Activated naive CD4-positive, alpha-beta T cell treated with anti-CD3 and anti-CD28 coated beads, Interleukin-2, amount 10 ng/mL, durations not matched to agents 7 days and 5 days (primary cell): ENCODE measurements at regions not wholly inside any gene's neighbourhood (a gene's known extent, or its start where the extent isn't known, plus 50 kb on each side); places are given as distances from the start of the nearest gene placed in this dataset.
A peak's percentile ranks its signal among the peaks of the same experiment; 100 is the strongest.

Experiments
- CTCF ChIA-PET: fragments of 350-600 bp; sonication (Branson Sonifier 250); formaldehyde crosslinking; loops from one replicate; lab custom pipeline; 2021; ENCODE audit warnings: antibody characterized with exemption; lab: Charles Lee
- DNase-seq: peaks from one replicate; pipeline ENCODE4 v3.0.0-alpha.2; 2020
- H3K27ac Mint-ChIP-seq: one replicate; pipeline ENCODE4 v1.8.0; 2021; ENCODE audit warnings: mild to moderate bottlenecking, moderate library complexity, mixed read lengths
- H3K27me3 Mint-ChIP-seq: one replicate; pipeline ENCODE4 v1.8.0; 2021; ENCODE audit warnings: mild to moderate bottlenecking, mixed read lengths
- H3K36me3 Mint-ChIP-seq: one replicate; pipeline ENCODE4 v1.8.0; 2021; ENCODE audit warnings: mixed read lengths
- H3K4me1 Mint-ChIP-seq: one replicate; pipeline ENCODE4 v1.8.0; 2021; ENCODE audit warnings: mixed read lengths
- H3K4me3 Mint-ChIP-seq: one replicate; pipeline ENCODE4 v1.8.0; 2021; ENCODE audit warnings: mild to moderate bottlenecking, moderate library complexity, mixed read lengths
- H3K9me3 Mint-ChIP-seq: one replicate; pipeline ENCODE4 v1.8.0; 2021; ENCODE audit warnings: mixed read lengths

GRCh38 chr10:29114141-29114540 is 174.7 kb upstream of the LYZL1 start:
- Mint-ChIP-seq H3K9me3 (peaks cover 17% of the 10 kb centered on the region), H3K27ac (no peak overlapping the region), H3K27me3 (no peaks in the 10 kb centered on the region), H3K36me3 (no peaks in the 10 kb centered on the region), H3K4me3 (no peak overlapping the region), H3K4me1 (no peaks in the 10 kb centered on the region)
- CTCF ChIA-PET, result no interaction called here
- no peak for DNase-seq

GRCh38 chr10:29117781-29118180 is 171.1 kb upstream of the LYZL1 start:
- H3K4me3 Mint-ChIP-seq, result no peak overlapping the region
- H3K9me3 Mint-ChIP-seq, result peaks cover 19% of the 10 kb centered on the region
- H3K4me1 Mint-ChIP-seq, result no peaks in the 10 kb centered on the region
- CTCF ChIA-PET, result no interaction called here
- no peaks in the 10 kb centered on the region for H3K36me3 Mint-ChIP-seq
- no peak for DNase-seq
- no peaks in the 10 kb centered on the region for H3K27me3 Mint-ChIP-seq
- H3K27ac Mint-ChIP-seq, result no peak overlapping the region

GRCh38 chr10:29119374-29119773 is 169.5 kb upstream of the LYZL1 start:
- CTCF ChIA-PET, result interaction anchor here (0.8 to 1.6 kb wide), 2 partner anchors 11 to 13 kb away, joined by 3 to 6 read pairs; no protein-coding TSS in a partner anchor
- H3K4me1 Mint-ChIP-seq, result no peaks in the 10 kb centered on the region
- H3K27me3 Mint-ChIP-seq, result no peaks in the 10 kb centered on the region
- peak; percentile 40 for DNase-seq
- H3K4me3 Mint-ChIP-seq, result no peak overlapping the region
- H3K36me3 Mint-ChIP-seq, result no peaks in the 10 kb centered on the region
- no peak overlapping the region for H3K27ac Mint-ChIP-seq
- H3K9me3 Mint-ChIP-seq, result peaks cover 19% of the 10 kb centered on the region

GRCh38 chr10:29120216-29120615 is 168.7 kb upstream of the LYZL1 start:
- no peak overlapping the region for H3K4me3 Mint-ChIP-seq
- H3K36me3 Mint-ChIP-seq, result no peaks in the 10 kb centered on the region
- CTCF ChIA-PET, result interaction anchor here (1.6 kb wide), 1 partner anchor 14 kb away, joined by 6 read pairs; no protein-coding TSS in a partner anchor
- H3K9me3 Mint-ChIP-seq, result peaks cover 19% of the 10 kb centered on the region
- no peak overlapping the region for H3K27ac Mint-ChIP-seq
- DNase-seq, result no peak
- no peaks in the 10 kb centered on the region for H3K4me1 Mint-ChIP-seq
- no peaks in the 10 kb centered on the region for H3K27me3 Mint-ChIP-seq

GRCh38 chr10:29124864-29125263 is 164.0 kb upstream of the LYZL1 start:
- H3K36me3 Mint-ChIP-seq, result no peaks in the 10 kb centered on the region
- DNase-seq, result no peak
- H3K4me1 Mint-ChIP-seq, result no peaks in the 10 kb centered on the region

GRCh38 chr10:29127037-29127700 is 161.7 kb upstream of the LYZL1 start:
- H3K27ac Mint-ChIP-seq, result no peak overlapping the region
- DNase-seq, result no peak
- no peaks in the 10 kb centered on the region for H3K9me3 Mint-ChIP-seq
- peaks cover 17% of the 10 kb centered on the region for H3K27me3 Mint-ChIP-seq
- no peaks in the 10 kb centered on the region for H3K36me3 Mint-ChIP-seq
- no peaks in the 10 kb centered on the region for H3K4me1 Mint-ChIP-seq
- H3K4me3 Mint-ChIP-seq, result no peak overlapping the region
- CTCF ChIA-PET, result no interaction called here

More at GRCh38 chr10:29124864-29125263, 164.0 kb upstream of the LYZL1 start:
- CTCF ChIA-PET, result no interaction called here
- H3K27me3 Mint-ChIP-seq, result peaks cover 11% of the 10 kb centered on the region
- peaks cover 2% of the 10 kb centered on the region for H3K9me3 Mint-ChIP-seq
- no peak overlapping the region for H3K27ac Mint-ChIP-seq
- no peak overlapping the region for H3K4me3 Mint-ChIP-seq

- H3K27ac Mint-ChIP-seq, result no peak overlapping the region
- no peaks in the 10 kb centered on the region for H3K36me3 Mint-ChIP-seq
- H3K4me1 Mint-ChIP-seq, result no peaks in the 10 kb centered on the region
- peaks cover 22% of the 10 kb centered on the region for H3K27me3 Mint-ChIP-seq
- no peaks in the 10 kb centered on the region for H3K9me3 Mint-ChIP-seq
- H3K4me3 Mint-ChIP-seq, result no peak overlapping the region
- DNase-seq, result no peak
- CTCF ChIA-PET, result no interaction called here
These were observed 161.1 kb upstream of the LYZL1 start for GRCh38 chr10:29127731-29128130.

GRCh38 chr10:29130190-29130673 is 158.6 kb upstream of the LYZL1 start:
- Mint-ChIP-seq H3K4me1 (no peaks in the 10 kb centered on the region), H3K4me3 (no peak overlapping the region), H3K27ac (no peak overlapping the region), H3K9me3 (no peaks in the 10 kb centered on the region), H3K36me3 (no peaks in the 10 kb centered on the region), H3K27me3 (peaks cover 22% of the 10 kb centered on the region)
- no peak for DNase-seq
- CTCF ChIA-PET, result interaction anchor here (0.8 kb wide), 1 partner anchor 126 kb away, joined by 3 read pairs; no protein-coding TSS in a partner anchor

- Mint-ChIP-seq H3K27me3 (peaks cover 16% of the 10 kb centered on the region), H3K36me3 (no peaks in the 10 kb centered on the region), H3K4me1 (no peaks in the 10 kb centered on the region), H3K27ac (no peak overlapping the region), H3K9me3 (no peaks in the 10 kb centered on the region), H3K4me3 (no peak overlapping the region)
- DNase-seq, result no peak
- CTCF ChIA-PET, result no interaction called here
These were observed 156.8 kb upstream of the LYZL1 start for GRCh38 chr10:29131952-29132547.

- no peak for DNase-seq
- H3K4me3 Mint-ChIP-seq, result no peak overlapping the region
- no peaks in the 10 kb centered on the region for H3K9me3 Mint-ChIP-seq
- no peaks in the 10 kb centered on the region for H3K36me3 Mint-ChIP-seq
- CTCF ChIA-PET, result no interaction called here
- no peak overlapping the region for H3K27ac Mint-ChIP-seq
- peaks cover 15% of the 10 kb centered on the region for H3K27me3 Mint-ChIP-seq
- H3K4me1 Mint-ChIP-seq, result no peaks in the 10 kb centered on the region
These were observed 156.2 kb upstream of the LYZL1 start for GRCh38 chr10:29132551-29133111.

- CTCF ChIA-PET, result no interaction called here
- no peaks in the 10 kb centered on the region for H3K9me3 Mint-ChIP-seq
- H3K27ac Mint-ChIP-seq, result no peak overlapping the region
- no peak overlapping the region for H3K4me3 Mint-ChIP-seq
- no peaks in the 10 kb centered on the region for H3K4me1 Mint-ChIP-seq
- peaks cover 11% of the 10 kb centered on the region for H3K27me3 Mint-ChIP-seq
- DNase-seq, result no peak
- H3K36me3 Mint-ChIP-seq, result no peaks in the 10 kb centered on the region
These were observed 153.5 kb upstream of the LYZL1 start for GRCh38 chr10:29135337-29135736.

- Mint-ChIP-seq H3K27ac (no peak overlapping the region), H3K9me3 (no peaks in the 10 kb centered on the region), H3K27me3 (peaks cover 11% of the 10 kb centered on the region), H3K36me3 (no peaks in the 10 kb centered on the region), H3K4me1 (no peaks in the 10 kb centered on the region), H3K4me3 (no peak overlapping the region)
- no peak for DNase-seq
- CTCF ChIA-PET, result no interaction called here
These were observed 152.5 kb upstream of the LYZL1 start for GRCh38 chr10:29136411-29136810.

- Mint-ChIP-seq H3K4me3 (no peak overlapping the region), H3K27me3 (peaks cover 17% of the 10 kb centered on the region), H3K27ac (no peak overlapping the region), H3K9me3 (no peaks in the 10 kb centered on the region), H3K36me3 (no peaks in the 10 kb centered on the region), H3K4me1 (no peaks in the 10 kb centered on the region)
- DNase-seq, result no peak
- CTCF ChIA-PET, result no interaction called here
These were observed 148.7 kb upstream of the LYZL1 start for GRCh38 chr10:29140151-29140550.

GRCh38 chr10:29140991-29141390 is 147.9 kb upstream of the LYZL1 start:
- Mint-ChIP-seq H3K36me3 (no peaks in the 10 kb centered on the region), H3K4me1 (no peaks in the 10 kb centered on the region)
- CTCF ChIA-PET, result no interaction called here

GRCh38 chr10:29141761-29142160 is 147.1 kb upstream of the LYZL1 start:
- CTCF ChIA-PET, result no interaction called here
- H3K27ac Mint-ChIP-seq, result no peak overlapping the region
- no peaks in the 10 kb centered on the region for H3K36me3 Mint-ChIP-seq

More at GRCh38 chr10:29140991-29141390, 147.9 kb upstream of the LYZL1 start:
- peaks cover 17% of the 10 kb centered on the region for H3K27me3 Mint-ChIP-seq
- H3K4me3 Mint-ChIP-seq, result no peak overlapping the region
- no peak for DNase-seq
- H3K9me3 Mint-ChIP-seq, result no peaks in the 10 kb centered on the region
- no peak overlapping the region for H3K27ac Mint-ChIP-seq

More at GRCh38 chr10:29141761-29142160, 147.1 kb upstream of the LYZL1 start:
- Mint-ChIP-seq H3K4me1 (no peaks in the 10 kb centered on the region), H3K27me3 (peaks cover 17% of the 10 kb centered on the region), H3K4me3 (no peak overlapping the region), H3K9me3 (no peaks in the 10 kb centered on the region)
- no peak for DNase-seq
